ENCODE measurements at regions not wholly inside any gene's neighbourhood (a gene's known extent, or its start where the extent isn't known, plus 50 kb on each side); places are given as distances from the start of the nearest gene placed in this dataset.

GRCh38 chr4:116024954-116025708 is 911.7 kb upstream of the NDST4 start:
- in situ Hi-C loops (cut with HindIII; ENCODE audit: low sequenced_read_pairs), result no loop called here
- TF ChIP-seq CTCF (IDR thresholded peaks at IDR 0.05; ENCODE audit: low read depth, low read length, missing control alignments), result no peak
- H3K4me3 ChIP-seq (ENCODE audit: low read depth, low read length), result no peak overlapping the region
- DNase-seq (ENCODE audit: low read depth), result no peak

- no peak overlapping the region for H3K4me3 ChIP-seq (ENCODE audit: low read depth, low read length)
- TF ChIP-seq CTCF (IDR thresholded peaks at IDR 0.05; ENCODE audit: low read depth, low read length, missing control alignments), result no peak
- in situ Hi-C loops (cut with HindIII; ENCODE audit: low sequenced_read_pairs), result no loop called here
- DNase-seq (ENCODE audit: low read depth), result no peak
These were observed 909.6 kb upstream of the NDST4 start for GRCh38 chr4:116023049-116023448.

GRCh38 chr4:116020141-116020722 is 906.8 kb upstream of the NDST4 start:
- DNase-seq (ENCODE audit: low read depth), result no peak
- no peak for TF ChIP-seq CTCF (IDR thresholded peaks at IDR 0.05; ENCODE audit: low read depth, low read length, missing control alignments)
- H3K4me3 ChIP-seq (ENCODE audit: low read depth, low read length), result no peak overlapping the region
- in situ Hi-C loops (cut with HindIII; ENCODE audit: low sequenced_read_pairs), result no loop called here

- no peak overlapping the region for H3K4me3 ChIP-seq (ENCODE audit: low read depth, low read length)
- no peak for DNase-seq (ENCODE audit: low read depth)
- TF ChIP-seq CTCF (IDR thresholded peaks at IDR 0.05; ENCODE audit: low read depth, low read length, missing control alignments), result no peak
- in situ Hi-C loops (cut with HindIII; ENCODE audit: low sequenced_read_pairs), result no loop called here
These were observed 905.4 kb upstream of the NDST4 start for GRCh38 chr4:116018831-116019230.

GRCh38 chr4:116016201-116016600 is 902.8 kb upstream of the NDST4 start:
- DNase-seq (ENCODE audit: low read depth), result peak; percentile 8
- no peak overlapping the region for H3K4me3 ChIP-seq (ENCODE audit: low read depth, low read length)
- TF ChIP-seq CTCF (IDR thresholded peaks at IDR 0.05; ENCODE audit: low read depth, low read length, missing control alignments), result no peak
- in situ Hi-C loops (cut with HindIII; ENCODE audit: low sequenced_read_pairs), result no loop called here

- H3K4me3 ChIP-seq (ENCODE audit: low read depth, low read length), result no peak overlapping the region
- in situ Hi-C loops (cut with HindIII; ENCODE audit: low sequenced_read_pairs), result no loop called here
- DNase-seq (ENCODE audit: low read depth), result no peak
- no peak for TF ChIP-seq CTCF (IDR thresholded peaks at IDR 0.05; ENCODE audit: low read depth, low read length, missing control alignments)
These were observed 902.1 kb upstream of the NDST4 start for GRCh38 chr4:116015549-116015948.
